GM13977 (cell line): ENCODE measurements at regions not wholly inside any gene's neighbourhood (a gene's known extent, or its start where the extent isn't known, plus 50 kb on each side); places are given as distances from the start of the nearest gene placed in this dataset.

ENCODE experiments used
- DNase-seq: peaks from one replicate; pipeline ENCODE4 v3.0.0; 2012; ENCODE audit warnings: low spot score
- CTCF ChIP-seq: IDR thresholded peaks from 2 replicates; pipeline ENCODE4 v1.5.1; 2012; ENCODE audit warnings: mild to moderate bottlenecking, control low read depth; ENCODE audit not compliant: insufficient read depth; ENCODE audit errors: extremely low read depth, missing control alignments
- in situ Hi-C: fragments of 300-500 bp; cut with MboI; formaldehyde crosslinking; loops from one replicate; pipeline ENCODE4 v1.12.0; 2022; ENCODE audit warnings: low sequenced_read_pairs, low pct_unique_long_range_greater_than_20kb, mixed read lengths, inconsistent platforms; ENCODE audit not compliant: unreplicated experiment

- TF ChIP-seq CTCF: no peak
- in situ Hi-C loops: no loop called here
- no peak for DNase-seq
Measured at GRCh38 chr3:109643590-109643989, 306.2 kb upstream of the DPPA4 start.

GRCh38 chr3:109644332-109644731 lies 307.0 kb upstream of the DPPA4 start:
- in situ Hi-C loops: no loop called here
- no peak for DNase-seq
- TF ChIP-seq CTCF: no peak

GRCh38 chr3:109644746-109645145 lies 307.4 kb upstream of the DPPA4 start:
- in situ Hi-C loops: no loop called here
- TF ChIP-seq CTCF: no peak
- no peak for DNase-seq

GRCh38 chr3:109648027-109648426 lies 310.7 kb upstream of the DPPA4 start:
- no peak for TF ChIP-seq CTCF
- in situ Hi-C loops: no loop called here
- DNase-seq: no peak

GRCh38 chr3:109656225-109656624 lies 318.9 kb upstream of the DPPA4 start:
- DNase-seq: no peak
- no peak for TF ChIP-seq CTCF
- in situ Hi-C loops: no loop called here

GRCh38 chr3:109678600-109678999 lies 341.3 kb upstream of the DPPA4 start:
- in situ Hi-C loops: no loop called here

More at GRCh38 chr3:109678600-109678999, 341.3 kb upstream of the DPPA4 start:
- no peak for TF ChIP-seq CTCF
- DNase-seq: no peak
